ENCODE measurements at regions not wholly inside any gene's neighbourhood (a gene's known extent, or its start where the extent isn't known, plus 50 kb on each side); places are given as distances from the start of the nearest gene placed in this dataset.

GRCh38 chr13:46479283-46479682, 73.7 kb upstream of the LRCH1 start:
- H4K20me1 ChIP-seq (ENCODE audit: insufficient read depth, low read length): no peaks in the 10 kb centered on the region
- no peak overlapping the region for H3K4me3 ChIP-seq (ENCODE audit: low read depth in 1 of 2, low read length in 2 of 2)
- no peak for TF ChIP-seq CTCF (IDR thresholded peaks at IDR 0.05; ENCODE audit: borderline replicate concordance, extremely low read depth, low read length, poor library complexity, severe bottlenecking)
- TF ChIP-seq EZH2 (IDR thresholded peaks at IDR 0.05; ENCODE audit: borderline replicate concordance, low read depth, low read length, severe bottlenecking): no peak
- H3K79me2 ChIP-seq (ENCODE audit: insufficient read depth, low read length): no peaks in the 10 kb centered on the region
- no peak overlapping the region for H3K9ac ChIP-seq (ENCODE audit: low read depth, low read length)
- peaks cover 10% of the 10 kb centered on the region for H3K9me3 ChIP-seq (ENCODE audit: insufficient read depth, low read length, severe bottlenecking)
- no peak overlapping the region for H3K4me2 ChIP-seq (ENCODE audit: insufficient read depth, low read length)
- DNase-seq: no peak
- H3K27ac ChIP-seq (ENCODE audit: low read length): no peak overlapping the region
- no peak for ATAC-seq (ENCODE audit: insufficient read depth, low read depth)
- H3K27me3 ChIP-seq (ENCODE audit: insufficient read depth, low read length, poor library complexity): no peaks in the 10 kb centered on the region
- H2AFZ ChIP-seq (ENCODE audit: low read depth, low read length): no peak overlapping the region
- no peaks in the 10 kb centered on the region for H3K4me1 ChIP-seq (ENCODE audit: insufficient read depth, low read length)
- H3K36me3 ChIP-seq (ENCODE audit: insufficient read depth, low read length): no peaks in the 10 kb centered on the region

DNA sequence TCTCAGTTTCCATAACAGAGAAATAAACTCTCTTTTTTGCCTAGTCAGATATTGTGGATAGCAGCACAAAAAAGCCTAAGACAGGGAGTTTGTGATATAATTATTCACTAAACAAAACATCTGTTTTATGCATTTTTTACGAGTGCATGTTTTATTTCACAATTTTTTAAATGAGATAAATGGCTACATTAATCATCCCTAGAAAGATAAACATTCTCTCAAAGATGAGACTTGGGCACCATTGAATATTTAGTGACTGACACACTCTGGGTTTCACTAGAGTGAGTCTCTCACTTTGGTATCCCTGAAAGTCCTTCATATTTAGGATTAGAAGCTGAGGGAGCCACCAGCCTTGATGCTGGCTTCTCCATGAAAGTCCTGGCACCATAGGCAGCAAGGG, 74.3 kb upstream of the LRCH1 start:
- H3K4me3 ChIP-seq (ENCODE audit: low read depth in 1 of 2, low read length in 2 of 2): no peak overlapping the region
- no peaks in the 10 kb centered on the region for H3K4me1 ChIP-seq (ENCODE audit: insufficient read depth, low read length)
- no peak overlapping the region for H3K9ac ChIP-seq (ENCODE audit: low read depth, low read length)
- H3K36me3 ChIP-seq (ENCODE audit: insufficient read depth, low read length): no peaks in the 10 kb centered on the region
- ATAC-seq (ENCODE audit: insufficient read depth, low read depth) (no peak), DNase-seq (no peak)
- no peak overlapping the region for H2AFZ ChIP-seq (ENCODE audit: low read depth, low read length)
- no peaks in the 10 kb centered on the region for H3K27me3 ChIP-seq (ENCODE audit: insufficient read depth, low read length, poor library complexity)
- peaks cover 4% of the 10 kb centered on the region for H3K9me3 ChIP-seq (ENCODE audit: insufficient read depth, low read length, severe bottlenecking)
- no peak overlapping the region for H3K27ac ChIP-seq (ENCODE audit: low read length)
- H3K79me2 ChIP-seq (ENCODE audit: insufficient read depth, low read length): no peaks in the 10 kb centered on the region
- H4K20me1 ChIP-seq (ENCODE audit: insufficient read depth, low read length): no peaks in the 10 kb centered on the region
- TF ChIP-seq EZH2 (IDR thresholded peaks at IDR 0.05; ENCODE audit: borderline replicate concordance, low read depth, low read length, severe bottlenecking): no peak
- no peak for TF ChIP-seq CTCF (IDR thresholded peaks at IDR 0.05; ENCODE audit: borderline replicate concordance, extremely low read depth, low read length, poor library complexity, severe bottlenecking)
- H3K4me2 ChIP-seq (ENCODE audit: insufficient read depth, low read length): no peak overlapping the region

DNA sequence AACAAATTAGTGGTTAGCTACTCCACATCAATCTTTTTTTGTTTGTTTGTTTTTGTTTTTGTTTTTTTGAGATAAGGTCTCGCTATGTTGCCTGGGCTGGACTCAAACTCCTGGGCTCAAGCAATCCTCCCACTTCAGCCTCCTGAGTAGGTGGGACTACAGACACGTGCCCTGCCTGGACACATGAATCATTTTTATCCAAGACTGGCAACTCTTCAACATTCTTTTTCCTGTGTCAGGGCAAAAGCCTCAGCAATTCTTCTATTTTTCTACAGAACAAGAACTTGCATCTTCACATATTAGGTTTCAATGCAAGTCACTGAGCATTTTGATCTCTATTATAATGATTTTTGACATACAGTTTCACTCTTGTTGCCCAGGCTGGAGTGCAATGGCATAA, 76.8 kb upstream of the LRCH1 start:
- Histone ChIP-seq H3K79me2 (ENCODE audit: insufficient read depth, low read length) (no peaks in the 10 kb centered on the region), H2AFZ (ENCODE audit: low read depth, low read length) (no peak overlapping the region), H3K27me3 (ENCODE audit: insufficient read depth, low read length, poor library complexity) (no peaks in the 10 kb centered on the region), H3K27ac (ENCODE audit: low read length) (no peak overlapping the region), H3K9ac (ENCODE audit: low read depth, low read length) (no peak overlapping the region), H3K4me1 (ENCODE audit: insufficient read depth, low read length) (no peaks in the 10 kb centered on the region), H4K20me1 (ENCODE audit: insufficient read depth, low read length) (no peaks in the 10 kb centered on the region), H3K4me2 (ENCODE audit: insufficient read depth, low read length) (no peak overlapping the region), H3K36me3 (ENCODE audit: insufficient read depth, low read length) (no peaks in the 10 kb centered on the region), H3K4me3 (ENCODE audit: low read depth in 1 of 2, low read length in 2 of 2) (no peak overlapping the region), H3K9me3 (ENCODE audit: insufficient read depth, low read length, severe bottlenecking) (no peaks in the 10 kb centered on the region)
- DNase-seq (no peak), ATAC-seq (ENCODE audit: insufficient read depth, low read depth) (no peak)
- TF ChIP-seq EZH2 (IDR thresholded peaks at IDR 0.05; ENCODE audit: borderline replicate concordance, low read depth, low read length, severe bottlenecking) (no peak), CTCF (IDR thresholded peaks at IDR 0.05; ENCODE audit: borderline replicate concordance, extremely low read depth, low read length, poor library complexity, severe bottlenecking) (no peak)

DNA sequence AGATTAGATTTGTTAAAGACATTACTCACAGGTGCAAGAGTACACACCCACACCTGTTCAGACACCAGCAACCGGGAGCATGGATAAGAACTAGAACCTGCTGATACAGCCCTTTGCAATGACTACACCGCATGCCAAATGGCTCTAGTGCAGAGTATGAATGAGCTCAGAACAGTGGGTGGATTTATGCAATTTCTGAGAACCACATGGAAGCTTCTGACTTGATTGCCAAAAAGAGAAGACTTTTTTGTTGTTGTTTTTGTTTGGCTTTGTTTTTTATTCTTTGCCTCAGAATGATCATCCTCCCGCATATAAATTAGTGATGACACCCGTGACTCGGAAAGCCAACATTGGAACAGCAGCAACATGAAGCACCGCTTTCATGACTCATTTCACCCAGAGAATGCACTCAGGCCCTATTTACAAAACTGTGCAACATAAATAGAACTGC, 77.4 kb upstream of the LRCH1 start:
- no peak for TF ChIP-seq CTCF (IDR thresholded peaks at IDR 0.05; ENCODE audit: borderline replicate concordance, extremely low read depth, low read length, poor library complexity, severe bottlenecking)
- no peak for TF ChIP-seq EZH2 (IDR thresholded peaks at IDR 0.05; ENCODE audit: borderline replicate concordance, low read depth, low read length, severe bottlenecking)
- H3K27ac ChIP-seq (ENCODE audit: low read length): no peak overlapping the region
- no peak overlapping the region for H2AFZ ChIP-seq (ENCODE audit: low read depth, low read length)
- DNase-seq (no peak), ATAC-seq (ENCODE audit: insufficient read depth, low read depth) (no peak)
- no peak overlapping the region for H3K4me3 ChIP-seq (ENCODE audit: low read depth in 1 of 2, low read length in 2 of 2)
- no peaks in the 10 kb centered on the region for H3K4me1 ChIP-seq (ENCODE audit: insufficient read depth, low read length)
- H3K27me3 ChIP-seq (ENCODE audit: insufficient read depth, low read length, poor library complexity): no peaks in the 10 kb centered on the region
- no peaks in the 10 kb centered on the region for H4K20me1 ChIP-seq (ENCODE audit: insufficient read depth, low read length)
- H3K79me2 ChIP-seq (ENCODE audit: insufficient read depth, low read length): no peaks in the 10 kb centered on the region
- H3K9ac ChIP-seq (ENCODE audit: low read depth, low read length): no peak overlapping the region
- no peaks in the 10 kb centered on the region for H3K9me3 ChIP-seq (ENCODE audit: insufficient read depth, low read length, severe bottlenecking)
- H3K4me2 ChIP-seq (ENCODE audit: insufficient read depth, low read length): no peak overlapping the region
- H3K36me3 ChIP-seq (ENCODE audit: insufficient read depth, low read length): no peaks in the 10 kb centered on the region

All from DND-41 (cell line).